WTC11 (cell line): ENCODE measurements at regions not wholly inside any gene's neighbourhood (a gene's known extent, or its start where the extent isn't known, plus 50 kb on each side); places are given as distances from the start of the nearest gene placed in this dataset.

Source experiments
- ATF6 ChIP-seq: sonication (generic); formaldehyde crosslinking; IDR thresholded peaks from 2 replicates; pipeline ENCODE4 v1.8.1; 2023; ENCODE audit warnings: mild to moderate bottlenecking, missing genetic modification reagents
- CREB1 ChIP-seq: sonication (generic); formaldehyde crosslinking; IDR thresholded peaks from 2 replicates; pipeline ENCODE4 v1.8.0; 2023; ENCODE audit warnings: mild to moderate bottlenecking, missing genetic modification reagents
- CTCF ChIP-seq: fragments of 200-600 bp; IDR thresholded peaks from 2 replicates; pipeline ENCODE4 v1.8.0; 2022; ENCODE audit warnings: antibody characterized with exemption
- ERG ChIP-seq: fragments of 250-450 bp; sonication (Bioruptor Pico); IDR thresholded peaks from 2 replicates; pipeline ENCODE4 v1.8.0; 2021; ENCODE audit warnings: mild to moderate bottlenecking
- KAT7 ChIP-seq: sonication (generic); formaldehyde crosslinking; IDR thresholded peaks from 2 replicates; pipeline ENCODE4 v1.8.1; 2023; ENCODE audit warnings: missing genetic modification reagents, mild to moderate bottlenecking, borderline replicate concordance
- PRDM15 ChIP-seq: sonication (generic); formaldehyde crosslinking; IDR thresholded peaks from 2 replicates; pipeline ENCODE4 v1.8.0; 2022; ENCODE audit warnings: missing genetic modification reagents
- SP1 ChIP-seq: sonication (generic); formaldehyde crosslinking; conservative IDR thresholded peaks from 2 replicates; pipeline ENCODE4 v1.8.1; 2022; ENCODE audit warnings: missing genetic modification reagents
- USF1 ChIP-seq: sonication (generic); formaldehyde crosslinking; IDR thresholded peaks from 2 replicates; pipeline ENCODE4 v1.8.0; 2022; ENCODE audit warnings: mild to moderate bottlenecking, missing genetic modification reagents
- ZSCAN18 ChIP-seq: fragments of 250-450 bp; sonication (Bioruptor Pico); IDR thresholded peaks from 2 replicates; pipeline ENCODE4 v2.1.2; 2022; ENCODE audit warnings: mild to moderate bottlenecking, moderate library complexity

- TF ChIP-seq ERG (no peak), CTCF (no peak), CREB1 (CRISPR knock-in tag) (no peak), ATF6 (no peak), SP1 (CRISPR knock-in tag) (no peak), ZSCAN18 (CRISPR knock-in tag) (no peak), KAT7 (CRISPR knock-in tag) (no peak), PRDM15 (no peak), USF1 (CRISPR knock-in tag) (no peak)
Measured at GRCh38 chr5:72722792-72723452, 93.5 kb upstream of the TNPO1 start.
